Right hindlimb (tissue), 1 donor: ENCODE measurements at regions not wholly inside any gene's neighbourhood (a gene's known extent, or its start where the extent isn't known, plus 50 kb on each side); places are given as distances from the start of the nearest gene placed in this dataset.
A peak's percentile ranks its signal among the peaks of the same experiment; 100 is the strongest.

ENCODE experiments used
- DNase-seq: peaks from one replicate; pipeline ENCODE4 v3.0.0-alpha.2; 2018

- DNase-seq, result no peak
Observed at GRCh38 chr2:103103678-103104077, 341.8 kb downstream of the TMEM182 start.

GRCh38 chr2:103119352-103119751 is 357.5 kb downstream of the TMEM182 start:
- no peak for DNase-seq

GRCh38 chr2:103121106-103121505 is 359.3 kb downstream of the TMEM182 start:
- DNase-seq, result no peak

GRCh38 chr2:103123516-103123915 is 361.7 kb downstream of the TMEM182 start:
- no peak for DNase-seq

- DNase-seq, result no peak
Observed at GRCh38 chr2:103130857-103131256, 369.0 kb downstream of the TMEM182 start.

- DNase-seq, result no peak
Observed at GRCh38 chr2:103132536-103133217, 370.8 kb downstream of the TMEM182 start.

- no peak for DNase-seq
Observed at GRCh38 chr2:103135679-103136078, 373.8 kb downstream of the TMEM182 start.

GRCh38 chr2:103138123-103138901 is 376.5 kb downstream of the TMEM182 start:
- no peak for DNase-seq

- DNase-seq, result no peak
Observed at GRCh38 chr2:103139628-103140268, 377.9 kb downstream of the TMEM182 start.

GRCh38 chr2:103144837-103145236 is 383.0 kb downstream of the TMEM182 start:
- no peak for DNase-seq

GRCh38 chr2:103145739-103146138 is 383.9 kb downstream of the TMEM182 start:
- DNase-seq, result no peak

GRCh38 chr2:103151046-103151445 is 389.2 kb downstream of the TMEM182 start:
- DNase-seq, result no peak

GRCh38 chr2:103152556-103152955 is 390.7 kb downstream of the TMEM182 start:
- no peak for DNase-seq

- DNase-seq, result peak; percentile 36
Observed at GRCh38 chr2:103153580-103154284, 391.9 kb downstream of the TMEM182 start.

GRCh38 chr2:103155308-103155707 is 393.5 kb downstream of the TMEM182 start:
- DNase-seq, result no peak

- DNase-seq, result no peak
Observed at GRCh38 chr2:103159018-103159417, 397.2 kb downstream of the TMEM182 start.

GRCh38 chr2:103161456-103162289 is 399.8 kb downstream of the TMEM182 start:
- no peak for DNase-seq

GRCh38 chr2:103164748-103165147 is 402.9 kb downstream of the TMEM182 start:
- DNase-seq, result no peak

- DNase-seq, result no peak
Observed at GRCh38 chr2:103165836-103166235, 404.0 kb downstream of the TMEM182 start.

GRCh38 chr2:103166456-103167324 is 404.9 kb downstream of the TMEM182 start:
- DNase-seq, result no peak

- no peak for DNase-seq
Observed at GRCh38 chr2:103167599-103167998, 405.8 kb downstream of the TMEM182 start.
